GM12874 (cell line): ENCODE measurements at regions not wholly inside any gene's neighbourhood (a gene's known extent, or its start where the extent isn't known, plus 50 kb on each side); places are given as distances from the start of the nearest gene placed in this dataset.

Experiments
- TF ChIP-seq, protein P1 (sequence below): IDR thresholded peaks from 2 replicates; pipeline ENCODE4 v1.5.1; 2011; ENCODE audit warnings: low read depth, mild to moderate bottlenecking, control low read depth, low read length, moderate library complexity; ENCODE audit not compliant: insufficient read depth

DNA sequence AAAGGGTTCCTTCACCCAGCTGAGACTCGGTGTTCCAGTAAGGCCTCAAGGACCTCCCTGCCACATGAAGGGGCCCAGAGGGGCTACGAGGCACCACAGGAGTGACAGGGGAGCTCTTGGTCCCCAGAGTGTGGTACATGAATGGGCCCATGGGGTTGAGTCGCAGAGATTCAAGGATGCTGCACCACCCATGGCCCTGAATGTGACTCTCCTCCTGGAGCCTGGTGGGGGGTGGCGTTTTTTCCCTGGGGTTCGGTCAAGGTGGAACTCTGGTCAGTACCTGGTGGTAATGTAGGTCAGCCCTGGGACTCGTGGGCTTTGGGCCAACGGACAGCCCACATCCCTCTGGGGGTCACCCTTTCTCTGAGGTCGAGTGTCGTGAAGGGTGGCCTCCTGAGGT lies 204.0 kb downstream of the UBE3A start:
- TF ChIP-seq, protein P1, sequence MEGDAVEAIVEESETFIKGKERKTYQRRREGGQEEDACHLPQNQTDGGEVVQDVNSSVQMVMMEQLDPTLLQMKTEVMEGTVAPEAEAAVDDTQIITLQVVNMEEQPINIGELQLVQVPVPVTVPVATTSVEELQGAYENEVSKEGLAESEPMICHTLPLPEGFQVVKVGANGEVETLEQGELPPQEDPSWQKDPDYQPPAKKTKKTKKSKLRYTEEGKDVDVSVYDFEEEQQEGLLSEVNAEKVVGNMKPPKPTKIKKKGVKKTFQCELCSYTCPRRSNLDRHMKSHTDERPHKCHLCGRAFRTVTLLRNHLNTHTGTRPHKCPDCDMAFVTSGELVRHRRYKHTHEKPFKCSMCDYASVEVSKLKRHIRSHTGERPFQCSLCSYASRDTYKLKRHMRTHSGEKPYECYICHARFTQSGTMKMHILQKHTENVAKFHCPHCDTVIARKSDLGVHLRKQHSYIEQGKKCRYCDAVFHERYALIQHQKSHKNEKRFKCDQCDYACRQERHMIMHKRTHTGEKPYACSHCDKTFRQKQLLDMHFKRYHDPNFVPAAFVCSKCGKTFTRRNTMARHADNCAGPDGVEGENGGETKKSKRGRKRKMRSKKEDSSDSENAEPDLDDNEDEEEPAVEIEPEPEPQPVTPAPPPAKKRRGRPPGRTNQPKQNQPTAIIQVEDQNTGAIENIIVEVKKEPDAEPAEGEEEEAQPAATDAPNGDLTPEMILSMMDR: no peak

DNA sequence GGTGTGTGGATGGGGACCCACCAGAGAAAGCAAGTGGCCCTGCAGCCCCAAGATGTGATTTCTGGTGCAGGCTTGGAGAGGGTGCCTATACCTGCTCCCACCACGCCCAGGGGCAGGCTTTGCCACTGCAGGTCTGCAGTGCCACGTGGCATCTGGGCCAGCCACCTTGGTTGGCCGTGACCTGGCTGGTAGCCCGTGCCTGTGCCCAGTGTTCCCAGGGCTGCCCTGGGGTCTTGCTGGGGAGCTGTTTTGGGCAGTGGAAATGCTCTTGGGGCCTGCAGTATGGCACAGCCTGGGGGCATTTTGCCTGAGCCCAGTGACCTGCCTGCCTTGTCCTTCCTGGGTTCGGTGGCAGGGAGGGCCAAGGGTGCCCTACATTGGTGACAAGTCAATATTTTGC lies 203.4 kb downstream of the UBE3A start:
- TF ChIP-seq, protein P1: no peak

DNA sequence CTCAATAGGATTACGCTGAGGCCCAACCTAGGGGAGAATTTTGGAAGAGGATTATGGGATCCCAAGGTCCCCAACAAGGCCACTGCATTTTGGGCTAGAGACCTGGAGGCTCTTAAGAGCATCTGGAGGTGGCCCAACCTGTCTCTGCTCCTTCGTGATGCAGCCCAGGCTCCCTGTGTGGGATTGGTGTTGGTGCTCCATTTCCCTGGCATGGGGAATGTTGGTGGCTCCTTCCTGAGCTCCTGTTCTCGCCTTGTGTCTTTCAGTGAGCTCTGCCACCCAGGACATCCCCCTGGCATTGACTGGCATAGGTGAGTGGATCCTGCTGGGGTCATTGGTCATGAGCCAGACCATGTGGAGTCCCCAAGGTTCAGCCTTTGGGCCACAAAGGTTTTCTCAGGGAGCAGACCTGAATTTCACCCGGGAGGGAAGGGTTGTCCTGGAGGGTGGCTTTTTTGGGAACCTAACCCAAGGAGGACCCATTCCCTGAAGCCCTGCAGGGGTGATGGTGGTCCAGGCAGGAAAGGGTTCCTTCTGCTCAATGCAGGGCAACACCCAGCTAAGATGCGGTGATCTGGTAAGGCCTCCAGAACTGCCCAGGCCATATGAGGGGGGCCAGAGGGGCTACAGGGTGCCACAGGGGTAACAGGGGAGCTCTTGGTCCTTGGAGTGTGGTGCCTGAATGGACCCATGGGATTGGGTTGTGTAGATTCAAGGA lies 202.5 kb downstream of the UBE3A start:
- TF ChIP-seq, protein P1: no peak

DNA sequence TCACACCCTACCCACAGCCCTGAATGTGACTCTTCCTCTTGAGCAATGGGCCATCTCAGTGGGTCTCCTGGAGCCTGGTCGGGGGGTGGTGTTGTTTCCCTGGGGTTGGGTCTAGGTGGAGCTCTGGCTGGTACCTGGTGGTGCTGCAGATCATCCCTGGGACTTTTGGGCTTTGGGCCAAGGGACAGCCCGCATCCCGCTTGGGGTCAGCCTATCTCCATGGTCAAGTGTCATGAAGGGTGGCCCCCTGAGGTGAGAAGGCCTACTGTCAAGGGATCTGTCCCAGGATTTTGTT lies 202.0 kb downstream of the UBE3A start:
- TF ChIP-seq, protein P1: no peak

DNA sequence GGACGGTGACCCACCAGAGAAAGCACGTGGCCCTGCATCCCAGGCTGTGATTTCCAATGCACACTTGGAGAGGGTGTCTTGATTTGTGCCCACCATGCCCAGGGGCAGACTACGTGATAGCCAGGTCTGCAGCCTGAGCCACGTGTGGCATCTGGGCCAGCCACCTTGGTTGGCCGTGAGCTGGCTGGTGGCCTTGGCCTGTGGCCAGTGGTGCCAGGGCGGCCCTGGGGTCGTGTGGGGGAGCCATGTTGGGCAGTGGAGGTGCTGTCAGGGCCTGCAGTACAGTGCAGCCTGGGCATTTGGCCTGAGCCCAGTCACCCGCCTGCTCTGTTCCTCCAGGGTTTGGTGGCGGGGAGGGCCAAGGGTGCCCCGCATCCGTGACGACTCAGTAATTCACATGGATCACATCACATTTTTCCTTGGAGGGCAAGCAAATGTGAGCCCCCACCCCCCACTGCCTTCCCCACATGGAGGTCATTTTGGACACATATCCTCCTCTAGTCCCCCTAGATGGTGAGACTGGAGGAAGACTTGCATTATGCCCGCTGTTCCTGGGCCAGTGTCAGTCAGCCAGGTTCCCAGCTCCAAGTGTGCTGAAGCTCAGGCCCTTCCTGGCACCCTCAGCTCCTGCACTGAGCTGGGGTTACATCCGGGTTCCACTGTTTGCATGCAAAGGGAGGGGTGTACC lies 201.4 kb downstream of the UBE3A start:
- TF ChIP-seq, protein P1: no peak

DNA sequence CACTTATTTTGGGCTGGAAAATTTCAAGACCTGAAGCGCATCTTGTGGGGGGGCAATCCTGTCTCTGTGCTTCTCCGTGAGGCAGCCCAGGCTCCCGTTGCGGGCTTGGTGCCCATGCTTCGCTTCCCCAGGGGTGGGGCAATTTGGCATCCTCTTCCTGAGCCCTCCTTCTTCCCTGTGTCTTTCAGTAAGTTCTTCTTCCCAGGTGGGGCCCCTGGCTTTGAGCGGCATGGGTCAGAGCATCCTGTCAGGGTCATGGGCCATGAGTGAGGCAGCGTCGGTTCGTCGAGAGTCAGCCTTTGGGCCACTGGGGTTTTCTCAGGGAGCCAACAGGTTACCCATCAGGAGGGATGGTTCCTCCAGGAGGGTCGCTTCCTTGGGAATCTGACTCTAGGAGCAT lies 200.7 kb downstream of the UBE3A start:
- TF ChIP-seq, protein P1: no peak

DNA sequence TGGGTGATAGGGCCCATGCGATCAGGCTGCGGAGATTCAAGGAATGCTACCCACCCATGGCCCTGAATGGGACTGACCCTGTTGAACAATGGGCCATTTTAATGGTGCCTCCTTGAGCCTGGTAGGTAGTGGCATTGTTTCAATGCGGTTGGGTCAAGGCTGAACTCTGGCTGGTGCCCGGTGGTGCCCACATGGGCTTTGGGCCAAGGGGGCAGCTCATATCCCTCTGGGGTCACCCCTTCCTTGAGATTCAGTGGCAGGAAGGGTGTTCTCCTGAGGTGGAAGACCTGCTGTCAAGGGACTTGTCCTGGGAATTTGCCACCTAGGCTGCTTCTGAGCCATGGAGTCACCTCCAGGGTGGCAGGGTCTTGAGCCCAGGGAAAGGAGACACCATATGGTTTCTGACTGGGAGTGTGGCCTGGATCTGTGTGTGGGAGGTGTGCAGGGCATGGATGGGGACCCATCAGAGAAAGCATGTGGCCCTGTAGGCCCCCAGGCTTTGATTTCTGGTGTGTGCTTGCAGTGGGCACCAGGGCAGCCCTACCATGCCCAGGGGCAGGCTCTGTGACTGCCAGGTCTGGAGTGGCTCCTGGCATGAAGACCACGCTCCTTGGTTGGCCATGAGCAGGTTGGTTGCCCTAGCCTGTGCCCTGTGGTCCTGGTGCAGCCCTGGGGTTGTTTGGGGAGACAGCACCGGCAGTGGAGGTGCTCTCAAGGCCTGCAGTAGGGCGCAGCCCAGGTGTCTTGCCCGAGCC lies 199.9 kb downstream of the UBE3A start:
- TF ChIP-seq, protein P1: no peak
